ENCODE measurements at regions not wholly inside any gene's neighbourhood (a gene's known extent, or its start where the extent isn't known, plus 50 kb on each side); places are given as distances from the start of the nearest gene placed in this dataset.

GRCh38 chr4:131002132-131002531, 1906.2 kb downstream of the C4orf33 start:
- DNase-seq (ENCODE audit: low spot score), result no peak
- H3K9ac ChIP-seq (ENCODE audit: low read depth in 1 of 2, low read length in 2 of 2), result no peak overlapping the region
- H3K36me3 ChIP-seq (ENCODE audit: control insufficient read depth in 4 of 4, insufficient read depth in 3 of 4, low read depth in 1 of 4, low read length in 3 of 4), result no peaks in the 10 kb centered on the region
- no peak overlapping the region for H3K27ac ChIP-seq (ENCODE audit: low read depth in 1 of 2, low read length in 2 of 2)
- 74% methylated on average over 1 of the region's 1 CpG for WGBS
- no peaks in the 10 kb centered on the region for H3K27me3 ChIP-seq (ENCODE audit: control insufficient read depth in 4 of 4, insufficient read depth in 4 of 4, low read length in 3 of 4)
- TF ChIP-seq SP1 (IDR thresholded peaks at IDR 0.05) (no peak), FOXA2 (IDR thresholded peaks at IDR 0.05) (no peak), JUND (IDR thresholded peaks at IDR 0.05) (no peak), CTCF (IDR thresholded peaks at IDR 0.05; ENCODE audit: low read depth, low read length, missing input control) (no peak), EGR1 (IDR thresholded peaks at IDR 0.05; ENCODE audit: low read depth in 2 of 2) (no peak), RXRA (IDR thresholded peaks at IDR 0.05) (no peak), YY1 (IDR thresholded peaks at IDR 0.05) (no peak), NR2F2 (IDR thresholded peaks at IDR 0.05) (no peak), HNF4G (IDR thresholded peaks at IDR 0.05) (no peak), FOXA1 (IDR thresholded peaks at IDR 0.05) (no peak), HNF4A (conservative IDR thresholded peaks at IDR 0.05) (no peak), TAF1 (conservative IDR thresholded peaks at IDR 0.05) (no peak), REST (IDR thresholded peaks at IDR 0.05) (no peak), GABPA (IDR thresholded peaks at IDR 0.05 in 1 of 2, conservative IDR thresholded peaks at IDR 0.05 in 1 of 2) (no peak), RAD21 (IDR thresholded peaks at IDR 0.05) (no peak), ZBTB33 (IDR thresholded peaks at IDR 0.05) (no peak)
- H3K4me3 ChIP-seq (ENCODE audit: low read depth in 1 of 3, low read length in 3 of 3), result no peak overlapping the region
- H3K4me1 ChIP-seq (ENCODE audit: control insufficient read depth in 4 of 4, insufficient read depth in 4 of 4, low read length in 3 of 4), result no peaks in the 10 kb centered on the region
- H3K9me3 ChIP-seq (ENCODE audit: control insufficient read depth in 4 of 4, low read length in 3 of 4), result no peaks in the 10 kb centered on the region

- no peak for DNase-seq (ENCODE audit: low spot score)
- 86% methylated on average over 6 of the region's 6 CpGs for WGBS
- no peaks in the 10 kb centered on the region for H3K9me3 ChIP-seq (ENCODE audit: control insufficient read depth in 4 of 4, low read length in 3 of 4)
- TF ChIP-seq HNF4G (IDR thresholded peaks at IDR 0.05) (no peak), ZBTB33 (IDR thresholded peaks at IDR 0.05) (no peak), TAF1 (conservative IDR thresholded peaks at IDR 0.05) (no peak), REST (IDR thresholded peaks at IDR 0.05) (no peak), CTCF (IDR thresholded peaks at IDR 0.05; ENCODE audit: low read depth, low read length, missing input control) (no peak), NR2F2 (IDR thresholded peaks at IDR 0.05) (no peak), YY1 (IDR thresholded peaks at IDR 0.05) (no peak), MAX (IDR thresholded peaks at IDR 0.05) (no peak)
These were observed 1910.4 kb downstream of the C4orf33 start for GRCh38 chr4:131006388-131006787.

More at GRCh38 chr4:131006388-131006787, 1910.4 kb downstream of the C4orf33 start:
- H3K36me3 ChIP-seq (ENCODE audit: control insufficient read depth in 4 of 4, insufficient read depth in 3 of 4, low read depth in 1 of 4, low read length in 3 of 4), result no peaks in the 10 kb centered on the region
- no peak overlapping the region for H3K27ac ChIP-seq (ENCODE audit: low read depth in 1 of 2, low read length in 2 of 2)
- H3K4me1 ChIP-seq (ENCODE audit: control insufficient read depth in 4 of 4, insufficient read depth in 4 of 4, low read length in 3 of 4), result no peaks in the 10 kb centered on the region
- H3K9ac ChIP-seq (ENCODE audit: low read depth in 1 of 2, low read length in 2 of 2), result no peak overlapping the region
- H3K27me3 ChIP-seq (ENCODE audit: control insufficient read depth in 4 of 4, insufficient read depth in 4 of 4, low read length in 3 of 4), result no peaks in the 10 kb centered on the region
- no peak overlapping the region for H3K4me3 ChIP-seq (ENCODE audit: low read depth in 1 of 3, low read length in 3 of 3)
